Fibroblast of the aortic adventitia (primary cell): ENCODE measurements at regions not wholly inside any gene's neighbourhood (a gene's known extent, or its start where the extent isn't known, plus 50 kb on each side); places are given as distances from the start of the nearest gene placed in this dataset.

Source experiments
- DNase-seq: peaks from one replicate; pipeline ENCODE4 v3.0.0-alpha.2; 2010; ENCODE audit warnings: low read depth
- H3K4me3 ChIP-seq: 2 replicates; pipeline ENCODE4 v1.5.1; 2011; ENCODE audit warnings: low read depth, mild to moderate bottlenecking, control low read depth, low read length, moderate library complexity
- CTCF ChIP-seq: IDR thresholded peaks from 2 replicates; pipeline ENCODE4 v1.5.1; 2011; ENCODE audit warnings: mild to moderate bottlenecking, low read length, control low read depth, inconsistent platforms; ENCODE audit not compliant: insufficient read depth

GRCh38 chr10:44042926-44043602 is 341.8 kb downstream of the CXCL12 start:
- no peak for TF ChIP-seq CTCF
- DNase-seq, result no peak
- H3K4me3 ChIP-seq, result no peak overlapping the region

DNA sequence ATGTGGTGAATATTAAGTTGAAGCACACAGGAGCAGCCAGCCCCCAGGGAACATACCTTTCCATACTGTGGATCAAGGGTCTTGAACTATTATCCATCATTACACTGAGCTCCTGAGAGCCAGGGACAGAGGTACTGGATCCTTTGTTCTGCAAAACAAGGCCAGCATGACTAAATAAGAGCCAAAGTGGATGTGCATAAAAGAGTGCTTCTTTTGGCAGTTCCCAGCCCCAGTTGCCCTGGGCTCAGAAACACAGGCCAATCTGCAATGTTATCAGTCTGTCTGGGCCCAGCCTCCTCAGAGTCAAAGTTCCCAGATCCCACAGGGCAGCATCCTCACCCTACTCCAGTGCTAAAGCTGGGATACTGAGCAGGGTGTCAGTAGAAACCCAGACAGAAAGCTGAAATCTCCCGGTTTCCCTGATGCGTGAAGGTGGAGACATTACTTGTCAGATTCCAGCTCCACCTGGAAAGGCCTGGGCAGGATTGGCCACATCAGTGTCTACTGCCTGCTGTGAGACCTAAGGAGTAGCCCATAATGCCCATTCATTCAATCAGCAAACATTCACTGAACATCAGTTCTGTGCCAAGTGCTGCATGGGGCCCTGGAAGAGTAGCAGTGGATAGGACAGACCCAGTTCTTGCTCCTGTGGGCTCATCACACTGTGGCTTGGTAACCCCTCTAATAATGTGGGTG is 342.7 kb downstream of the CXCL12 start:
- DNase-seq, result no peak
- no peak overlapping the region for H3K4me3 ChIP-seq
- no peak for TF ChIP-seq CTCF

GRCh38 chr10:44039599-44039998 is 345.3 kb downstream of the CXCL12 start:
- no peak for TF ChIP-seq CTCF
- DNase-seq, result peak; percentile 83

DNA sequence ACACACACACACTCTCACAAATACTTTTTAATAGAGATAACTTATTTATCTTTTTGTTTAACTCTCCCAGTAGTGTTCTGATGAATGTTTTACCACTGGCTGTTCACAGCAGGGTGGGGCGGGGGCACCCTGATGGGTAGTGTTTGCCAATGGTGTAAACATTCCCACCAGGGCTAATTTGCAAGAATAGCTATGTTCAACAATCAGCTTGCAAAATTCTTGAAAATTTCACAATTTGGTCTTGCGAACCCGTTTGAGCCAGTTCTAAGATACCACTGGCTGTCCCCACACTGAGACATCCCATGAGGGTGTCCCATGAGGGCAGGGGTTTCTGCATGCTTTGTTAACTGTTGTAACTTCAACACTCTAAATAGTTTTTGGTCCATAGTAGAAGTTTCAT is 348.5 kb downstream of the CXCL12 start:
- TF ChIP-seq CTCF, result no peak
- DNase-seq, result no peak
- H3K4me3 ChIP-seq, result no peak overlapping the region

More at GRCh38 chr10:44039599-44039998, 345.3 kb downstream of the CXCL12 start:
- no peak overlapping the region for H3K4me3 ChIP-seq

DNA sequence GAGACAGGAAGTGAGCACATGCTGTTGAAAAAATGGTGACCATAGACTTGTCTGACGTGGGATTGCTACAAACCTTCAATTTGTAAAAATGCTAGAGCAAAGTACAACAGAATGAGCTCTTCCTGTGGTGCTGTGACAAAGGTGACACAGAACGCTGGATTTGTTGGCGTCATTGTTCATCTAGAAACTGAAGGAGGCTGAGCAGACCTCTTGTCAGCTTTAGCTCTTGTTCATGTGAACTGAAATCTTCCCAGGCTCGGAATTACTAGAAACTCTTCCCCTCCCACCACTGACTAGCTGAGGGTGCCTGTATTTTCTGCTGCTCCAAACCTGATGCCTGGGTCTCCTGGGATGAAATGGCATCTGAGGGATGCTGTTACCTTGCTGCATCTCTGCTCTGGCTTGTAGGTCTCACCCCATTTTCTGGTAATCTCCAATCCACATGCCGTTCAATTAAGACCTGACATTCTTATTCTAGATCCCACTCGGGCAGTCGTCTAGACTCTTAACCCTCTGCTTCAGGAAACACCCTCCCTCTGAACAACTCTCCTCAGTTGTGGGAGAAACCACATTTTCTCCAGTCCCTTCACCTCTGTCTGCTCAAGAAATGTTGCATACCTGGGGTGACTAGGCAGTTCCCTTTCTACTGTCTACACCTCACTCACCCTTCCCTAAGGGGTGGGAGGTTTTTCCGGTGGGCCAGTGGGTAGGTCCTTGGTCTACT is 349.3 kb downstream of the CXCL12 start:
- DNase-seq, result no peak
- TF ChIP-seq CTCF, result no peak
- no peak overlapping the region for H3K4me3 ChIP-seq

- no peak for TF ChIP-seq CTCF
- no peak for DNase-seq
- no peak overlapping the region for H3K4me3 ChIP-seq
Measured at GRCh38 chr10:44034946-44035345, 350.0 kb downstream of the CXCL12 start.
